Liver (tissue), 3 donors: ENCODE measurements at regions not wholly inside any gene's neighbourhood (a gene's known extent, or its start where the extent isn't known, plus 50 kb on each side); places are given as distances from the start of the nearest gene placed in this dataset.

ENCODE experiments used
- JUND ChIP-seq, 2 donors: IDR thresholded peaks; 2 replicates each; pipeline ENCODE4 v1.6.1; 2016; ENCODE audit warnings: antibody characterized with exemption in 2 of 2
- TAF1 ChIP-seq: conservative IDR thresholded peaks from 2 replicates; pipeline ENCODE4 v1.6.1; 2016; ENCODE audit warnings: antibody characterized with exemption, mild to moderate bottlenecking
- TF ChIP-seq, protein P1 (sequence below): fragments of 150-350 bp; IDR thresholded peaks from 2 replicates; pipeline ENCODE4 v1.5.1; 2017; ENCODE audit warnings: improper control_type of control experiment, low read depth, low read length; ENCODE audit not compliant: missing input control
- TF ChIP-seq, protein P2 (sequence below): IDR thresholded peaks from 2 replicates; pipeline ENCODE4 v1.6.1; 2016; ENCODE audit warnings: antibody characterized with exemption
- TF ChIP-seq, protein P3 (sequence below): IDR thresholded peaks from 2 replicates; pipeline ENCODE4 v1.6.1; 2016; ENCODE audit warnings: antibody characterized with exemption, mild to moderate bottlenecking
- TF ChIP-seq, protein P4 (sequence below): IDR thresholded peaks from 2 replicates; pipeline ENCODE4 v1.6.1; 2016; ENCODE audit warnings: antibody characterized with exemption
- donor health status: healthy.
- donor health status: healthy.

DNA sequence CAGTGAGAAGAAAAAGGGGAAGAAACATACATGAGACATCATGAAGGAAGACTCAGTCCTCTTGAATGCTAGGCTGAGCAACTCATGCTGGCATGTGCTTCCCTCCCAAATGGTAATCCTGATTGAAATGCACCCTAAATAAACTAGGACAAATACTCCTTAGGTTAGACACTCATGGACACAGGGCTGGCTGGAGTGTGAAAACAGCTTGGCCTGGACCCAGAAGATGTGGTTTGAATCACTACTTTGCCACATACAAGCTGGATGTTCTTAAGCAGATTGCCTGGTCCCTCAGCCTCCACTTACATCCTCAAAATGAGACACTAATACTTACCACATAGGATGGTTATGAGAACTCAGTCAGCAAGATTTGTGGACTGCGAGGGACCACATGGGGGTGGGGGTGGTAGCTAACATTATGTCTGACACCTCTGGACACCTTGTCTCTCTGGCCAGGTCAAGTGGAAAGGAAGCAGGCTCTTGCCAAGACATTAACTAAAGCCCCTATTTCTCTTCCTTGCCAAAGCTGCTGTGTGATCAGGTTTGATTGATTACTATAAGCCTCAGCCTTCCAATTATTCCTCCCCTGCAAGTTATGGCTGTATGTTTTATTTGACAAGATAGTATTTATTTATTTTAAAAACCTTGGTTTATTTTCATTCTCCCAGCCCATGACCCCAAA, 138.9 kb upstream of the SLC7A14 start:
- TF ChIP-seq, protein P1, sequence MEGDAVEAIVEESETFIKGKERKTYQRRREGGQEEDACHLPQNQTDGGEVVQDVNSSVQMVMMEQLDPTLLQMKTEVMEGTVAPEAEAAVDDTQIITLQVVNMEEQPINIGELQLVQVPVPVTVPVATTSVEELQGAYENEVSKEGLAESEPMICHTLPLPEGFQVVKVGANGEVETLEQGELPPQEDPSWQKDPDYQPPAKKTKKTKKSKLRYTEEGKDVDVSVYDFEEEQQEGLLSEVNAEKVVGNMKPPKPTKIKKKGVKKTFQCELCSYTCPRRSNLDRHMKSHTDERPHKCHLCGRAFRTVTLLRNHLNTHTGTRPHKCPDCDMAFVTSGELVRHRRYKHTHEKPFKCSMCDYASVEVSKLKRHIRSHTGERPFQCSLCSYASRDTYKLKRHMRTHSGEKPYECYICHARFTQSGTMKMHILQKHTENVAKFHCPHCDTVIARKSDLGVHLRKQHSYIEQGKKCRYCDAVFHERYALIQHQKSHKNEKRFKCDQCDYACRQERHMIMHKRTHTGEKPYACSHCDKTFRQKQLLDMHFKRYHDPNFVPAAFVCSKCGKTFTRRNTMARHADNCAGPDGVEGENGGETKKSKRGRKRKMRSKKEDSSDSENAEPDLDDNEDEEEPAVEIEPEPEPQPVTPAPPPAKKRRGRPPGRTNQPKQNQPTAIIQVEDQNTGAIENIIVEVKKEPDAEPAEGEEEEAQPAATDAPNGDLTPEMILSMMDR: no peak
- TF ChIP-seq TAF1: no peak
- TF ChIP-seq, protein P2, sequence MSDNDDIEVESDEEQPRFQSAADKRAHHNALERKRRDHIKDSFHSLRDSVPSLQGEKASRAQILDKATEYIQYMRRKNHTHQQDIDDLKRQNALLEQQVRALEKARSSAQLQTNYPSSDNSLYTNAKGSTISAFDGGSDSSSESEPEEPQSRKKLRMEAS: no peak
- no peak for TF ChIP-seq JUND (IDR thresholded peaks at IDR 0.05)
- TF ChIP-seq, protein P3, sequence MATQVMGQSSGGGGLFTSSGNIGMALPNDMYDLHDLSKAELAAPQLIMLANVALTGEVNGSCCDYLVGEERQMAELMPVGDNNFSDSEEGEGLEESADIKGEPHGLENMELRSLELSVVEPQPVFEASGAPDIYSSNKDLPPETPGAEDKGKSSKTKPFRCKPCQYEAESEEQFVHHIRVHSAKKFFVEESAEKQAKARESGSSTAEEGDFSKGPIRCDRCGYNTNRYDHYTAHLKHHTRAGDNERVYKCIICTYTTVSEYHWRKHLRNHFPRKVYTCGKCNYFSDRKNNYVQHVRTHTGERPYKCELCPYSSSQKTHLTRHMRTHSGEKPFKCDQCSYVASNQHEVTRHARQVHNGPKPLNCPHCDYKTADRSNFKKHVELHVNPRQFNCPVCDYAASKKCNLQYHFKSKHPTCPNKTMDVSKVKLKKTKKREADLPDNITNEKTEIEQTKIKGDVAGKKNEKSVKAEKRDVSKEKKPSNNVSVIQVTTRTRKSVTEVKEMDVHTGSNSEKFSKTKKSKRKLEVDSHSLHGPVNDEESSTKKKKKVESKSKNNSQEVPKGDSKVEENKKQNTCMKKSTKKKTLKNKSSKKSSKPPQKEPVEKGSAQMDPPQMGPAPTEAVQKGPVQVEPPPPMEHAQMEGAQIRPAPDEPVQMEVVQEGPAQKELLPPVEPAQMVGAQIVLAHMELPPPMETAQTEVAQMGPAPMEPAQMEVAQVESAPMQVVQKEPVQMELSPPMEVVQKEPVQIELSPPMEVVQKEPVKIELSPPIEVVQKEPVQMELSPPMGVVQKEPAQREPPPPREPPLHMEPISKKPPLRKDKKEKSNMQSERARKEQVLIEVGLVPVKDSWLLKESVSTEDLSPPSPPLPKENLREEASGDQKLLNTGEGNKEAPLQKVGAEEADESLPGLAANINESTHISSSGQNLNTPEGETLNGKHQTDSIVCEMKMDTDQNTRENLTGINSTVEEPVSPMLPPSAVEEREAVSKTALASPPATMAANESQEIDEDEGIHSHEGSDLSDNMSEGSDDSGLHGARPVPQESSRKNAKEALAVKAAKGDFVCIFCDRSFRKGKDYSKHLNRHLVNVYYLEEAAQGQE: no peak
- TF ChIP-seq, protein P4, sequence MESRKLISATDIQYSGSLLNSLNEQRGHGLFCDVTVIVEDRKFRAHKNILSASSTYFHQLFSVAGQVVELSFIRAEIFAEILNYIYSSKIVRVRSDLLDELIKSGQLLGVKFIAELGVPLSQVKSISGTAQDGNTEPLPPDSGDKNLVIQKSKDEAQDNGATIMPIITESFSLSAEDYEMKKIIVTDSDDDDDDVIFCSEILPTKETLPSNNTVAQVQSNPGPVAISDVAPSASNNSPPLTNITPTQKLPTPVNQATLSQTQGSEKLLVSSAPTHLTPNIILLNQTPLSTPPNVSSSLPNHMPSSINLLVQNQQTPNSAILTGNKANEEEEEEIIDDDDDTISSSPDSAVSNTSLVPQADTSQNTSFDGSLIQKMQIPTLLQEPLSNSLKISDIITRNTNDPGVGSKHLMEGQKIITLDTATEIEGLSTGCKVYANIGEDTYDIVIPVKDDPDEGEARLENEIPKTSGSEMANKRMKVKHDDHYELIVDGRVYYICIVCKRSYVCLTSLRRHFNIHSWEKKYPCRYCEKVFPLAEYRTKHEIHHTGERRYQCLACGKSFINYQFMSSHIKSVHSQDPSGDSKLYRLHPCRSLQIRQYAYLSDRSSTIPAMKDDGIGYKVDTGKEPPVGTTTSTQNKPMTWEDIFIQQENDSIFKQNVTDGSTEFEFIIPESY: no peak
